ENCODE measurements at regions not wholly inside any gene's neighbourhood (a gene's known extent, or its start where the extent isn't known, plus 50 kb on each side); places are given as distances from the start of the nearest gene placed in this dataset.

- RAD21 ChIA-PET (ENCODE audit: unreplicated experiment), result interaction anchor here (0.6 kb wide), 1 partner anchor 432 kb away, joined by 3 read pairs; no protein-coding TSS in a partner anchor
- CTCF ChIA-PET, result interaction anchor here (0.6 kb wide), 1 partner anchor 113 kb away, joined by 3 read pairs; no protein-coding TSS in a partner anchor
- DNase-seq (ENCODE audit: low read depth, low spot score), result no peak
- no peak overlapping the region for H3K4me2 ChIP-seq (ENCODE audit: control insufficient read depth, insufficient read depth)
- no peaks in the 10 kb centered on the region for H3K27me3 ChIP-seq (replicated peaks in 1 of 2; ENCODE audit: control insufficient read depth in 2 of 2, insufficient read depth in 2 of 2, low read length in 1 of 2)
- POLR2A ChIA-PET, result no interaction called here
- no peak for TF ChIP-seq KLF5 (IDR thresholded peaks at IDR 0.05; ENCODE audit: partially characterized antibody)
- TF ChIP-seq ZNF622 (IDR thresholded peaks at IDR 0.05), result no peak
- H3K4me3 ChIP-seq, result no peak overlapping the region
- H3K79me2 ChIP-seq (ENCODE audit: control insufficient read depth, insufficient read depth, low read length), result no peaks in the 10 kb centered on the region
- H2AFZ ChIP-seq (ENCODE audit: control insufficient read depth, low read depth, low read length), result no peak overlapping the region
- no peaks in the 10 kb centered on the region for H3K4me1 ChIP-seq (ENCODE audit: control insufficient read depth, insufficient read depth, low read length)
- H3K9ac ChIP-seq (ENCODE audit: control insufficient read depth, insufficient read depth, low read length), result no peak overlapping the region
- H3K36me3 ChIP-seq (ENCODE audit: control insufficient read depth in 2 of 2, insufficient read depth in 2 of 2, low read length in 1 of 2), result no peaks in the 10 kb centered on the region
- no peak for ATAC-seq
- WGBS (ENCODE audit: insufficient coverage, insufficient replicate concordance, low lambda C conversion rate, missing lambda C conversion rate), result 54% methylated on average over 6 of the region's 6 CpGs
- BruUV-seq (replicated peaks), result no TSS peak
- no peaks in the 10 kb centered on the region for H3K9me3 ChIP-seq (replicated peaks; ENCODE audit: control insufficient read depth, insufficient read depth, low read length)
- no peak overlapping the region for H3K27ac ChIP-seq (ENCODE audit: control insufficient read depth, insufficient read depth)
- no peaks in the 10 kb centered on the region for H4K20me1 ChIP-seq (ENCODE audit: control insufficient read depth, insufficient read depth)
- FAIRE-seq, result no peak
- in situ Hi-C loops (cut with MboI), result no loop called here
- SMC1A ChIA-PET (ENCODE audit: uncharacterized antibody, unreplicated experiment), result interaction anchor here (0.6 kb wide), 1 partner anchor 139 kb away, joined by 4 read pairs; no protein-coding TSS in a partner anchor
- intact Hi-C loops (cut with micrococcal nuclease; ENCODE audit: unreplicated experiment), result no loop called here
Observed at GRCh38 chr6:106884576-106884975, 90.0 kb downstream of the CD24 start.

DNA sequence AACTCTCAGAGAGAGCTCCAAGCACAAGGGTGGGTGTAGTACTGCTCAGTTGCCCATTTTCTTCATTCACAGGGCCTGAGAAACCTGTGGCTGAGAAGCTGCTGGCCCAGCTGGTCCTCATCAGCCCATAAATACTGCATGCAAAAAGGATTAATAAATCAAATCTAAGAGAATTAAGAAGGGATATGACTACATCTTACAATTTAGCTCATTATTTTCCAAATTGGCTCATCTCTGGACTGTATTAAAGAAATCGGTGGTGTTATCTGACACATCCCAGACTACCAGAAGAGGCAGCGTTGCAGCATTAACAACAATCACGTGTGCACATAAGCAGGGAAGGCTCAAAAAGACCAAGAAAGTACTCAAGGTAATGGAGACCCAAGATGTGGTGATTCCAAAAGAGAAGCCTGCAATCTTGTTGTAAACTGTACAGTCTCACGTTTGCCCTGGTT lies 90.7 kb downstream of the CD24 start:
- intact Hi-C loops (cut with micrococcal nuclease; ENCODE audit: unreplicated experiment) (no loop called here), in situ Hi-C loops (cut with MboI) (no loop called here)
- Histone ChIP-seq H3K9me3 (replicated peaks; ENCODE audit: control insufficient read depth, insufficient read depth, low read length) (no peaks in the 10 kb centered on the region), H3K79me2 (ENCODE audit: control insufficient read depth, insufficient read depth, low read length) (no peaks in the 10 kb centered on the region), H3K27me3 (replicated peaks in 1 of 2; ENCODE audit: control insufficient read depth in 2 of 2, insufficient read depth in 2 of 2, low read length in 1 of 2) (no peaks in the 10 kb centered on the region), H4K20me1 (ENCODE audit: control insufficient read depth, insufficient read depth) (no peaks in the 10 kb centered on the region), H3K36me3 (ENCODE audit: control insufficient read depth in 2 of 2, insufficient read depth in 2 of 2, low read length in 1 of 2) (no peaks in the 10 kb centered on the region), H3K4me2 (ENCODE audit: control insufficient read depth, insufficient read depth) (no peak overlapping the region), H3K4me1 (ENCODE audit: control insufficient read depth, insufficient read depth, low read length) (no peaks in the 10 kb centered on the region), H2AFZ (ENCODE audit: control insufficient read depth, low read depth, low read length) (no peak overlapping the region), H3K4me3 (no peak overlapping the region), H3K27ac (ENCODE audit: control insufficient read depth, insufficient read depth) (no peak overlapping the region), H3K9ac (ENCODE audit: control insufficient read depth, insufficient read depth, low read length) (no peak overlapping the region)
- SMC1A ChIA-PET (ENCODE audit: uncharacterized antibody, unreplicated experiment), result interaction anchor here (0.5 to 0.8 kb wide), 2 partner anchors 25 to 257 kb away, joined by 3 read pairs; no protein-coding TSS in a partner anchor
- POLR2A ChIA-PET, result no interaction called here
- peak; percentile 28; the same call in 1 of the 3 replicates for ATAC-seq
- FAIRE-seq, result no peak
- DNase-seq (ENCODE audit: low read depth, low spot score), result no peak
- RAD21 ChIA-PET (ENCODE audit: unreplicated experiment), result no interaction called here
- BruUV-seq (replicated peaks), result no TSS peak
- CTCF ChIA-PET, result interaction anchor here (1.5 kb wide), 1 partner anchor 276 kb away, joined by 4 read pairs; no protein-coding TSS in a partner anchor
- 30% methylated on average over 4 of the region's 4 CpGs for WGBS (ENCODE audit: insufficient coverage, insufficient replicate concordance, low lambda C conversion rate, missing lambda C conversion rate)
- TF ChIP-seq RAD21 (IDR thresholded peaks at IDR 0.05; ENCODE audit: insufficient read depth, low read depth, low read length), result peak; percentile 39; the same call in 1 of the 2 replicates
- TF ChIP-seq BACH1 (IDR thresholded peaks at IDR 0.05; ENCODE audit: borderline replicate concordance), result no peak
- TF ChIP-seq YBX1 (IDR thresholded peaks at IDR 0.05), result no peak
- no peak for TF ChIP-seq GABPA (IDR thresholded peaks at IDR 0.05; ENCODE audit: low read depth)
- TF ChIP-seq ZNF384 (IDR thresholded peaks at IDR 0.05; ENCODE audit: borderline replicate concordance, low read depth, low read length), result no peak
- TF ChIP-seq KAT2A (conservative IDR thresholded peaks at IDR 0.05; ENCODE audit: control insufficient read depth, low read depth, low read length), result no peak
- no peak for TF ChIP-seq GATAD2B (conservative IDR thresholded peaks at IDR 0.05; ENCODE audit: low read depth)
- no peak for TF ChIP-seq SREBF2 (IDR thresholded peaks at IDR 0.05; ENCODE audit: low read length)
- no peak for TF ChIP-seq NR2C1 (IDR thresholded peaks at IDR 0.05)
- no peak for TF ChIP-seq YY1 (IDR thresholded peaks at IDR 0.05; ENCODE audit: low read depth, low read length)
- no peak for TF ChIP-seq CHD4 (IDR thresholded peaks at IDR 0.05)
- TF ChIP-seq ZNF687 (IDR thresholded peaks at IDR 0.05), result no peak
- no peak for TF ChIP-seq SREBF1 (IDR thresholded peaks at IDR 0.05; ENCODE audit: low read length)
